ENCODE measurements at regions not wholly inside any gene's neighbourhood (a gene's known extent, or its start where the extent isn't known, plus 50 kb on each side); places are given as distances from the start of the nearest gene placed in this dataset.

DNA sequence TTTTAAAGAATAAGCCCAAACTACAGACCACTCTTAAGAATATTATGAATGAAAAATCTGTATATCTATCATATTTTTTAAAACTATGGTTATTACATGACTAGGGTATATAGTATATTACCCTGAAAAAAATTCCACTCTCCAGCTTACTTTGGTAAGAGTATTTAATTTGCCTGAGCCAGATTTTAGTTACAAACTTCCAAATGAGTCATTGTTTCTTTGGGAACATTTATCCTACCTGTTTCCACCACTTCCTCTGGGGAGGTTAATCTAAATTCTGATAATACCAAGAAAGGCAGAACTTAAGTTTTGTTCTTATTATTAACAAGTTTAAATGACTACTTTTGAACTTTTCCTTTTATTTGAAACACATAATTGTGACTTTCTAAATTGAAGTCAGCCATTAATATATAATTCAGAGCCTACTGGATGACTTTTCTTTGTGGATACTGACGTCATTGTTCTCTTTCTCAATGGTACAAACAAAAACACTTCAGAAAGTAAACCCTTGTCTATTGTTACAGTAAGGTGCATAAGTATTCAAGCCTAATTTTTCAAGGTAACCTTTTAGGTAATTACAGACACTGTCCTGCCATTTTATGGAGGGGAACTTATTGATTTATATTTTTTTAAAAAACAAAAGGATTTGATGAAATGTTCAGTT lies 135.6 kb upstream of the TLL1 start:
- Mint-ChIP-seq H3K9me3 (no peaks in the 10 kb centered on the region; a peak in 1 of 5 replicates), H3K27ac (no peak overlapping the region), H3K36me3 (ENCODE audit: insufficient read depth in 1 of 3, low read depth in 3 of 3) (peaks cover 0 to 8% (median 2%) of the 10 kb centered on the region in 3 experiments; a peak in 2 of 7 replicates), H3K4me1 (no peaks in the 10 kb centered on the region), H3K4me3 (no peak overlapping the region), H3K27me3 (ENCODE audit: low read depth) (no peaks in the 10 kb centered on the region)
- no peak overlapping the region for H4K5ac ChIP-seq (ENCODE audit: insufficient read length, low read depth, low read length)
- no peak overlapping the region for H3K56ac ChIP-seq (ENCODE audit: insufficient read length, low read depth, low read length)
- no peaks in the 10 kb centered on the region for H3K79me1 ChIP-seq (ENCODE audit: insufficient read depth, low read depth, low read length, poor library complexity, severe bottlenecking)
- H3K9me3 ChIP-seq (ENCODE audit: control insufficient read depth, low read depth, low read length): no peaks in the 10 kb centered on the region
- no peak overlapping the region for H2BK15ac ChIP-seq (ENCODE audit: low read depth, low read length)
- H2BK20ac ChIP-seq (ENCODE audit: low read depth, low read length, poor library complexity, severe bottlenecking): no peak overlapping the region
- no peak for DNase-seq
- no peaks in the 10 kb centered on the region for H3K79me2 ChIP-seq (ENCODE audit: insufficient read depth, low read length)
- no peak overlapping the region for H2BK120ac ChIP-seq (ENCODE audit: low read depth, low read length, poor library complexity, severe bottlenecking)
- H3K27ac ChIP-seq (ENCODE audit: insufficient read length, low read depth, low read length): no peak overlapping the region
- H4K91ac ChIP-seq (ENCODE audit: insufficient read length, low read depth, low read length): no peak overlapping the region
- no peaks in the 10 kb centered on the region for H3K23me2 ChIP-seq (ENCODE audit: insufficient read length, low read depth, low read length, poor library complexity, severe bottlenecking)
- no CpG with 5 or more reads among the region's 1 CpG for WGBS (ENCODE audit: extremely low coverage, insufficient read length, low lambda C conversion rate)
- no peak overlapping the region for H2AFZ ChIP-seq (ENCODE audit: low read length)
- no peaks in the 10 kb centered on the region for H4K20me1 ChIP-seq (ENCODE audit: control insufficient read depth, insufficient read depth, insufficient read length)
- no peak overlapping the region for H3K9ac ChIP-seq (ENCODE audit: extremely low read depth, insufficient read length, low read length)
- H2BK5ac ChIP-seq (ENCODE audit: insufficient read length, low read length): no peak overlapping the region
- H3T11ph ChIP-seq (ENCODE audit: low read length): no peak overlapping the region
- TF ChIP-seq, protein P1, sequence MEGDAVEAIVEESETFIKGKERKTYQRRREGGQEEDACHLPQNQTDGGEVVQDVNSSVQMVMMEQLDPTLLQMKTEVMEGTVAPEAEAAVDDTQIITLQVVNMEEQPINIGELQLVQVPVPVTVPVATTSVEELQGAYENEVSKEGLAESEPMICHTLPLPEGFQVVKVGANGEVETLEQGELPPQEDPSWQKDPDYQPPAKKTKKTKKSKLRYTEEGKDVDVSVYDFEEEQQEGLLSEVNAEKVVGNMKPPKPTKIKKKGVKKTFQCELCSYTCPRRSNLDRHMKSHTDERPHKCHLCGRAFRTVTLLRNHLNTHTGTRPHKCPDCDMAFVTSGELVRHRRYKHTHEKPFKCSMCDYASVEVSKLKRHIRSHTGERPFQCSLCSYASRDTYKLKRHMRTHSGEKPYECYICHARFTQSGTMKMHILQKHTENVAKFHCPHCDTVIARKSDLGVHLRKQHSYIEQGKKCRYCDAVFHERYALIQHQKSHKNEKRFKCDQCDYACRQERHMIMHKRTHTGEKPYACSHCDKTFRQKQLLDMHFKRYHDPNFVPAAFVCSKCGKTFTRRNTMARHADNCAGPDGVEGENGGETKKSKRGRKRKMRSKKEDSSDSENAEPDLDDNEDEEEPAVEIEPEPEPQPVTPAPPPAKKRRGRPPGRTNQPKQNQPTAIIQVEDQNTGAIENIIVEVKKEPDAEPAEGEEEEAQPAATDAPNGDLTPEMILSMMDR (conservative IDR thresholded peaks at IDR 0.05): no peak
- no peaks in the 10 kb centered on the region for H3K27me3 ChIP-seq (ENCODE audit: insufficient read depth, low read length)
- H2BK12ac ChIP-seq (ENCODE audit: insufficient read length, low read depth, low read length): no peak overlapping the region
- no peak overlapping the region for H3K23ac ChIP-seq (ENCODE audit: insufficient read length, low read depth, low read length)
- no peak overlapping the region for H3K4ac ChIP-seq (ENCODE audit: low read depth, low read length)
- H3K18ac ChIP-seq (ENCODE audit: insufficient read length, low read depth, low read length): no peak overlapping the region
- H3K4me2 ChIP-seq (ENCODE audit: insufficient read depth, insufficient read length, low read length): no peak overlapping the region
- no peak overlapping the region for H2AK5ac ChIP-seq (ENCODE audit: insufficient read length, low read length)
- no peaks in the 10 kb centered on the region for H3K4me1 ChIP-seq (ENCODE audit: insufficient read depth, low read length)
- no peak overlapping the region for H3K14ac ChIP-seq (ENCODE audit: insufficient read depth, low read length)
- H4K8ac ChIP-seq (replicated peaks; ENCODE audit: insufficient read length, low read depth, low read length): no peak overlapping the region

All from H9 (cell line).